Endometrium (tissue), 2 donors: ENCODE measurements at regions not wholly inside any gene's neighbourhood (a gene's known extent, or its start where the extent isn't known, plus 50 kb on each side); places are given as distances from the start of the nearest gene placed in this dataset.

ENCODE experiments used
- FAIRE-seq: peaks from 2 replicates; lab custom pipeline; 2012; peaks lifted over from hg19 to GRCh38; lab: Jason Lieb, UNC
- donor health status: control.
- donor health status: control.

DNA sequence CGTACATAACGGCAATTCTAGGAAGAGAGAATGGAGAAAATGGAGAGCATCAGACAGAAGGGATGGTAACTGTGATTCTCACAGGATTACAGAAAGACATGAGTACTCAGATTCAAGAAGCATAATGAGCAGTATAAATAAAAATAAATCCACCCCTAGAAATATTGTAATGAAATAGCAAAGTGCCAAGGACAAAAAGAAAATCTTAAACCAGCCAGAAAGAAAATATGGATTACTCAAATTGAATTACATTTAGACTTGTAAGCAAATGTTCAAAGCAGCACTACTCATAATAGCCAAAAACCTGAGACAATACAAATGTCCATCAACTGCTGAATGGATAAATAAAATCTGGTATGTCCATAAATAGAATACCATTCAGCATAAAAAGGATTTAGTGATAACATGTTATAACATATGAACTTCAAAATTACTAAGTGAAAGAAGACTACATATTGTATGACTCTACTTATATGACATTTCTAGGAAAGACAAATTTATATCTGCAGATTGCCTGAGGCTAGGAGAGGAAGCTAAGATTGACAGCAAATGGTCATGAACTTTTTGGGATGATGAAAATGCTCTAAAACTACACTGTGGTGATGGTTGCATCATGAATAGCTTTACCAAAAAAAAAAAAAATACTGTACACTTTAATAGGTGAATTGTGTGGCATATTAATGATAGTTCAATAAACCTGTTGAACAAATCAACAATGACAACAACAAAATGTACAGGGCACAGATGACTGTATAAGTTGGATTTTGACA, 63.4 kb upstream of the SPTBN1 start:
- no peak for FAIRE-seq

GRCh38 chr2:54394392-54394791, 61.7 kb upstream of the SPTBN1 start:
- no peak for FAIRE-seq

DNA sequence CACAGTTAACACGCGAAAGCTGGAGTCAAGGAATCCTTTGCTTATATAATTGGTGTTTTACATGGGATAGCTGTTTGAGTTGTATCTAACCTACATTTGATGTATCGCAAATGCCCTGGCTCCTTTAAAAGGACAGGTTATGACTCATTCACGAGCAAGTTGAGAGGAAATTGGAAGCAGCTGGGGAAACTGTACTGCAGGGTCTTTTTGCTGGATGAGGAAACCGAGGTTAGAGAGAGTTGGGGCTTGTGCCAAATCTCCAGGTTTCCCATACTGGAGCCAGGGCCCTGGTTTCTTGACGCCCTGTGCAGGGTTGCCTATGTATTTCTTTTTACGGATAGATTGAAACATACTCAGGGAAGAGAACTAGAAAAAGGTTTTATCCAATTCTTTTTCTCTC, 60.0 kb upstream of the SPTBN1 start:
- no peak for FAIRE-seq

DNA sequence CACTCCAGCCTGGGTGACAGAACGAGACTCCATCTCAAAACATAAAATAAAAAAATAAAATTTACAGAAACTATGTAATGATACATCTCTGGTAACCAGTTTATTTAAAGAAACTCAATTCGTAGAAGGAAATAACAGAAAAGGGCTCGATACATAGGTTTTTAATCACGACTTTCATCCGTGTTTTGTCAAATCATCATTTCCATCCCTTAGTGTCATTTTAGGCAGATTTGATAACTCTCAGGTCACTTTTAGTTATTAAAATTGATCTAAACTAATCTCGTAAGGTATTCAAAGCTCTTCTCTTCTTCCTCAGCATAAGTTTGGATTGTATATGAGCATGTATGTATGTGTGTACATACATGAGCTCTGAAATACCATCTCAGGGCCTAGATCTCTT, 59.3 kb upstream of the SPTBN1 start:
- FAIRE-seq = no peak

GRCh38 chr2:54397426-54397825, 58.7 kb upstream of the SPTBN1 start:
- FAIRE-seq = no peak

- FAIRE-seq = no peak
These were observed 54.6 kb upstream of the SPTBN1 start for GRCh38 chr2:54401554-54401953.

DNA sequence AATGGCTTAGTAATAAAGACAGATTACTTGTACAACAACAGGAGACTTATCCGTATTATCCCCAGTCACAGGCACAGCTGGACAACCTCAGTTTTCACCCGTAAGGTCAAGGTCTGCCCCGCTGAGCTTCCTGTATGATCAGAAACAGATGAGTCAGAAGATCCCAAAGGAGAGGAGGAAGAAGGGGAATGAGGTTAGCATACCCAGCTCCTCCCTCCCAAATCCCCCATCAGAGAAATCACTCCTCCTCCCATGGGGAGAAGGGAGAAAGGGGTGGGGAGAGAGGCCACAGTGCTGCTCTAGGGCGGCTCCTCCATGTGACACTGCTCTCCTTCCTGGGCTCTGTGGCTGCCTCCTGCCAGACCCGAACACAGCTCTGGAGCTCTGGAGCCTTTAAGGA, 53.8 kb upstream of the SPTBN1 start:
- no peak for FAIRE-seq

- FAIRE-seq = no peak
These were observed 52.5 kb upstream of the SPTBN1 start for GRCh38 chr2:54403512-54404238.

GRCh38 chr2:54404270-54404669, 51.9 kb upstream of the SPTBN1 start:
- no peak for FAIRE-seq

DNA sequence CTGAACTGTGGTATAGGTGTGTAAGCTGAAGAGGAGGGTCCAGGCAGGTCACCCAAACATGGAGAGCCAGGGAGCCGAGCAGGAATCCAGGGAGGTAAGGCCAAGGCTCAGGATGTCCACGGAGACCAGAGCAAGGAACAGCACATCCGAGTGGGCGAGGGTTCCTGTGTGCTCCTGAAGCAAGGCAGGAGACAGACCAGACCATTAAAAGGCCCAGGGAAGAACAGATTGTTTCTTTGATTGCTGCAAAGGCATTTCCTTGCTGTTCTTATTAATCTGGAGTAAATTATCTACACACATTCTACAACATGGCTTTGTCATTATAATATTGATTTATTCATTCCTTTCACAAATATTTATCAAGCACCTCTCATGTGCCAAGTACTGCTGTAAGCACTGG, 50.1 kb upstream of the SPTBN1 start:
- FAIRE-seq = no peak
